HG02885 (cell line): ENCODE measurements at regions not wholly inside any gene's neighbourhood (a gene's known extent, or its start where the extent isn't known, plus 50 kb on each side); places are given as distances from the start of the nearest gene placed in this dataset.

Experiments used
- ATAC-seq: cut with Tn5 transposase; IDR thresholded peaks from one replicate; pipeline ENCODE4 v1.9.1; 2021; ENCODE audit warnings: mild to moderate bottlenecking; ENCODE audit not compliant: unreplicated experiment, poor library complexity

GRCh38 chr20:56983813-56984212, 282.6 kb downstream of the BMP7 start:
- no peak for ATAC-seq

GRCh38 chr20:56985066-56985685, 281.3 kb downstream of the BMP7 start:
- ATAC-seq: no peak

GRCh38 chr20:56986476-56986875, 280.0 kb downstream of the BMP7 start:
- no peak for ATAC-seq

- ATAC-seq: no peak
These were observed 279.3 kb downstream of the BMP7 start for GRCh38 chr20:56986931-56987720.

GRCh38 chr20:56987986-56988385, 278.5 kb downstream of the BMP7 start:
- ATAC-seq: no peak

- ATAC-seq: no peak
These were observed 278.0 kb downstream of the BMP7 start for GRCh38 chr20:56988446-56988845.

- no peak for ATAC-seq
These were observed 276.9 kb downstream of the BMP7 start for GRCh38 chr20:56989516-56989915.

GRCh38 chr20:56993020-56993559, 273.4 kb downstream of the BMP7 start:
- no peak for ATAC-seq

GRCh38 chr20:56994006-56994405, 272.4 kb downstream of the BMP7 start:
- ATAC-seq: no peak

GRCh38 chr20:56995149-56995548, 271.3 kb downstream of the BMP7 start:
- ATAC-seq: no peak

- ATAC-seq: no peak
These were observed 270.8 kb downstream of the BMP7 start for GRCh38 chr20:56995635-56996075.

GRCh38 chr20:56996533-56996932, 269.9 kb downstream of the BMP7 start:
- ATAC-seq: no peak

GRCh38 chr20:56998438-56998837, 268.0 kb downstream of the BMP7 start:
- no peak for ATAC-seq

- ATAC-seq: no peak
These were observed 265.9 kb downstream of the BMP7 start for GRCh38 chr20:57000441-57000968.

GRCh38 chr20:57001126-57001767, 265.2 kb downstream of the BMP7 start:
- no peak for ATAC-seq

- ATAC-seq: no peak
These were observed 264.3 kb downstream of the BMP7 start for GRCh38 chr20:57002066-57002570.

- ATAC-seq: no peak
These were observed 263.4 kb downstream of the BMP7 start for GRCh38 chr20:57003012-57003411.

- no peak for ATAC-seq
These were observed 262.0 kb downstream of the BMP7 start for GRCh38 chr20:57004416-57004815.

GRCh38 chr20:57004951-57005933, 261.2 kb downstream of the BMP7 start:
- ATAC-seq: no peak
